SK-N-SH treated with all-trans-retinoic acid at 6 μM for 48 hours (cell line): ENCODE measurements at regions not wholly inside any gene's neighbourhood (a gene's known extent, or its start where the extent isn't known, plus 50 kb on each side); places are given as distances from the start of the nearest gene placed in this dataset.

Source experiments
- ARNTL ChIP-seq: fragments of 450-650 bp; formaldehyde crosslinking; IDR thresholded peaks from 2 replicates; pipeline ENCODE4 v1.5.0; 2020; ENCODE audit warnings: low read depth, mild to moderate bottlenecking, moderate library complexity, borderline replicate concordance
- BACH2 ChIP-seq: fragments of 250-450 bp; sonication (Bioruptor Pico); IDR thresholded peaks from 2 replicates; pipeline ENCODE4 v1.9.0; 2021; ENCODE audit warnings: mild to moderate bottlenecking, borderline replicate concordance
- CREB5 ChIP-seq: fragments of 250-450 bp; sonication (Bioruptor Pico); IDR thresholded peaks from 2 replicates; pipeline ENCODE4 v1.5.1; 2020; ENCODE audit warnings: low read depth, mild to moderate bottlenecking, moderate library complexity
- CSDC2 ChIP-seq: fragments of 250-450 bp; sonication (Bioruptor Pico); IDR thresholded peaks from 2 replicates; pipeline ENCODE4 v1.5.0; 2020; ENCODE audit warnings: mild to moderate bottlenecking, moderate library complexity
- ESRRG ChIP-seq: fragments of 250-450 bp; sonication (Bioruptor Pico); IDR thresholded peaks from 2 replicates; pipeline ENCODE4 v1.6.1; 2021; ENCODE audit warnings: mild to moderate bottlenecking
- OSR1 ChIP-seq: fragments of 250-450 bp; sonication (Bioruptor Pico); IDR thresholded peaks from 2 replicates; pipeline ENCODE4 v1.8.0; 2022; ENCODE audit warnings: moderate library complexity, mild to moderate bottlenecking, inconsistent platforms
- PATZ1 ChIP-seq: fragments of 250-450 bp; sonication (Bioruptor Pico); IDR thresholded peaks from 2 replicates; pipeline ENCODE4 v1.8.0; 2020; ENCODE audit warnings: mild to moderate bottlenecking, moderate library complexity, borderline replicate concordance
- RARB ChIP-seq: fragments of 250-450 bp; sonication (Bioruptor Pico); IDR thresholded peaks from 2 replicates; pipeline ENCODE4 v1.8.0; 2021; ENCODE audit warnings: mild to moderate bottlenecking, moderate library complexity
- TSHZ2 ChIP-seq: fragments of 250-450 bp; sonication (Bioruptor Pico); IDR thresholded peaks from 2 replicates; pipeline ENCODE4 v1.5.0; 2020; ENCODE audit warnings: mild to moderate bottlenecking, moderate library complexity
- ZC3H10 ChIP-seq: fragments of 250-450 bp; sonication (Bioruptor Pico); IDR thresholded peaks from 2 replicates; pipeline ENCODE4 v1.5.1; 2021; ENCODE audit warnings: mild to moderate bottlenecking, moderate library complexity
- ZFP3 ChIP-seq: fragments of 250-450 bp; sonication (Bioruptor Pico); IDR thresholded peaks from 2 replicates; pipeline ENCODE4 v1.5.0; 2020; ENCODE audit warnings: mild to moderate bottlenecking, moderate library complexity
- ZFP30 ChIP-seq: fragments of 450-650 bp; formaldehyde crosslinking; IDR thresholded peaks from 2 replicates; pipeline ENCODE4 v1.5.0; 2022; ENCODE audit warnings: mild to moderate bottlenecking, moderate library complexity
- ZNF70 ChIP-seq: fragments of 450-650 bp; formaldehyde crosslinking; IDR thresholded peaks from 2 replicates; pipeline ENCODE4 v1.5.0; 2020; ENCODE audit warnings: mild to moderate bottlenecking, moderate library complexity

GRCh38 chr11:121721961-121722360, 269.2 kb upstream of the SORL1-AS1 start:
- TF ChIP-seq PATZ1 (CRISPR knock-in tag) = no peak
- TF ChIP-seq OSR1 = no peak
- TF ChIP-seq ESRRG (CRISPR knock-in tag) = no peak
- no peak for TF ChIP-seq ZFP3
- TF ChIP-seq ZFP30 (CRISPR knock-in tag) = no peak
- TF ChIP-seq ZC3H10 (CRISPR knock-in tag) = no peak
- no peak for TF ChIP-seq TSHZ2
- TF ChIP-seq CSDC2 (CRISPR knock-in tag) = no peak
- TF ChIP-seq RARB (CRISPR knock-in tag) = no peak
- TF ChIP-seq CREB5 (CRISPR knock-in tag) = no peak
- TF ChIP-seq ARNTL (CRISPR knock-in tag) = no peak
- no peak for TF ChIP-seq BACH2 (CRISPR knock-in tag)
- TF ChIP-seq ZNF70 = no peak
